ENCODE measurements at regions not wholly inside any gene's neighbourhood (a gene's known extent, or its start where the extent isn't known, plus 50 kb on each side); places are given as distances from the start of the nearest gene placed in this dataset.

- Histone ChIP-seq H3K4me3 (ENCODE audit: low read depth, low read length) (no peak overlapping the region), H3K4me1 (no peaks in the 10 kb centered on the region), H3K4me2 (ENCODE audit: low read length) (no peak overlapping the region), H3K36me3 (ENCODE audit: control insufficient read depth, insufficient read depth, low read length) (no peaks in the 10 kb centered on the region), H3K9ac (no peak overlapping the region), H2AFZ (no peak overlapping the region), H3K79me2 (no peaks in the 10 kb centered on the region), H3K27ac (no peak overlapping the region), H3K27me3 (ENCODE audit: control insufficient read depth, insufficient read depth, low read length) (no peaks in the 10 kb centered on the region), H3K9me3 (ENCODE audit: control insufficient read depth, low read length) (no peaks in the 10 kb centered on the region)
- no peak for TF ChIP-seq CTCF (IDR thresholded peaks at IDR 0.05)
Observed at GRCh38 chr3:39637807-39638206, 170.3 kb downstream of the MOBP start.

- H2AFZ ChIP-seq: peak overlapping the region; percentile 23
- no peaks in the 10 kb centered on the region for H3K27me3 ChIP-seq (ENCODE audit: control insufficient read depth, insufficient read depth, low read length)
- no peak overlapping the region for H3K4me2 ChIP-seq (ENCODE audit: low read length)
- H3K4me1 ChIP-seq: no peaks in the 10 kb centered on the region
- H3K4me3 ChIP-seq (ENCODE audit: low read depth, low read length): no peak overlapping the region
- no peak overlapping the region for H3K9ac ChIP-seq
- TF ChIP-seq CTCF (IDR thresholded peaks at IDR 0.05): no peak
- no peak overlapping the region for H3K27ac ChIP-seq
- H3K79me2 ChIP-seq: no peaks in the 10 kb centered on the region
- no peaks in the 10 kb centered on the region for H3K9me3 ChIP-seq (ENCODE audit: control insufficient read depth, low read length)
- H3K36me3 ChIP-seq (ENCODE audit: control insufficient read depth, insufficient read depth, low read length): no peaks in the 10 kb centered on the region
Observed at GRCh38 chr3:39638301-39638700, 170.8 kb downstream of the MOBP start.

- Histone ChIP-seq H3K4me2 (ENCODE audit: low read length) (no peak overlapping the region), H3K27ac (no peak overlapping the region), H3K4me3 (ENCODE audit: low read depth, low read length) (no peak overlapping the region), H3K27me3 (ENCODE audit: control insufficient read depth, insufficient read depth, low read length) (no peaks in the 10 kb centered on the region), H2AFZ (no peak overlapping the region), H3K9ac (no peak overlapping the region), H3K4me1 (no peaks in the 10 kb centered on the region), H3K36me3 (ENCODE audit: control insufficient read depth, insufficient read depth, low read length) (no peaks in the 10 kb centered on the region), H3K79me2 (no peaks in the 10 kb centered on the region), H3K9me3 (ENCODE audit: control insufficient read depth, low read length) (no peaks in the 10 kb centered on the region)
- no peak for TF ChIP-seq CTCF (IDR thresholded peaks at IDR 0.05)
Observed at GRCh38 chr3:39639344-39640236, 169.8 kb upstream of the MYRIP start.

GRCh38 chr3:39641274-39641673 lies 168.1 kb upstream of the MYRIP start:
- H3K27me3 ChIP-seq (ENCODE audit: control insufficient read depth, insufficient read depth, low read length): no peaks in the 10 kb centered on the region

More at GRCh38 chr3:39641274-39641673, 168.1 kb upstream of the MYRIP start:
- H3K4me3 ChIP-seq (ENCODE audit: low read depth, low read length): no peak overlapping the region
- no peaks in the 10 kb centered on the region for H3K9me3 ChIP-seq (ENCODE audit: control insufficient read depth, low read length)
- H3K4me1 ChIP-seq: no peaks in the 10 kb centered on the region
- no peak overlapping the region for H3K9ac ChIP-seq
- H3K79me2 ChIP-seq: no peaks in the 10 kb centered on the region
- H3K27ac ChIP-seq: no peak overlapping the region
- no peak overlapping the region for H3K4me2 ChIP-seq (ENCODE audit: low read length)
- no peak overlapping the region for H2AFZ ChIP-seq
- no peak for TF ChIP-seq CTCF (IDR thresholded peaks at IDR 0.05)
- no peaks in the 10 kb centered on the region for H3K36me3 ChIP-seq (ENCODE audit: control insufficient read depth, insufficient read depth, low read length)

Data from parathyroid adenoma (tissue), 2 donors.